SK-N-SH (cell line): ENCODE measurements at regions not wholly inside any gene's neighbourhood (a gene's known extent, or its start where the extent isn't known, plus 50 kb on each side); places are given as distances from the start of the nearest gene placed in this dataset.

Experiments used
- CTCF ChIA-PET: fragments of 300-600, 350-600 bp; formaldehyde crosslinking; extraction: SDS; loops from one replicate; lab custom pipeline; 2021; lab: Yijun Ruan, JAX
- POLR2A ChIA-PET: fragments of 350-600 bp; sonication (Branson Sonifier 250); formaldehyde crosslinking; extraction: SDS; loops from one replicate; lab custom pipeline; 2020; ENCODE audit warnings: antibody characterized with exemption, inconsistent platforms; lab: Yijun Ruan, JAX
- DNase-seq: peaks from one replicate; pipeline ENCODE4 v3.0.0; 2012
- H2AFZ ChIP-seq: fragments of 200-600 bp; sonication (generic); 2 replicates; pipeline ENCODE4 v1.8.1; 2016; ENCODE audit warnings: antibody characterized with exemption, mild to moderate bottlenecking, low read depth
- H3F3A ChIP-seq: fragments of 200-600 bp; sonication (generic); replicated peaks from 2 replicates; pipeline ENCODE3; 2016; ENCODE audit warnings: antibody characterized with exemption, mild to moderate bottlenecking; ENCODE audit not compliant: insufficient read depth
- H3K27ac ChIP-seq, 2 experiments: fragments of 200-500 bp in 1 of 2; fragments of 200-600 bp in 1 of 2; sonication (Bioruptor generic) in 1 of 2; sonication (generic), shearing (Covaris generic) in 1 of 2; 2 replicates each; pipeline versions ENCODE4 v1.5.1 to v1.6.1; 2014 to 2016; ENCODE audit warnings: low read depth in 2 of 2, inconsistent platforms in 1 of 2, low read length in 1 of 2, mild to moderate bottlenecking in 1 of 2, mixed read lengths in 1 of 2
- H3K27me3 ChIP-seq: fragments of 200-600 bp; sonication (generic), shearing (Covaris generic); 2 replicates; pipeline ENCODE4 v1.6.1; 2016; ENCODE audit warnings: mixed run types; ENCODE audit not compliant: insufficient read depth
- H3K36me3 ChIP-seq, 2 experiments: fragments of 200-500 bp in 1 of 2; fragments of 200-600 bp in 1 of 2; sonication (Bioruptor generic) in 1 of 2; sonication (generic) in 1 of 2; replicated peaks in 1 of 2; 2 replicates each; pipeline versions ENCODE3 to v1.5.1; 2014 to 2016; ENCODE audit warnings: low read length in 1 of 2, mild to moderate bottlenecking in 1 of 2; ENCODE audit not compliant: insufficient read depth in 2 of 2, control insufficient read depth in 1 of 2
- H3K4me1 ChIP-seq, 2 experiments: fragments of 200-500 bp in 1 of 2; fragments of 200-600 bp in 1 of 2; sonication (Bioruptor generic) in 1 of 2; sonication (generic), shearing (Covaris generic) in 1 of 2; 2 replicates each; pipeline versions ENCODE4 v1.5.1 to v1.6.1; 2014 to 2016; ENCODE audit warnings: low read depth in 1 of 2, low read length in 1 of 2, mixed run types in 1 of 2; ENCODE audit not compliant: insufficient read depth in 2 of 2, control insufficient read depth in 1 of 2
- H3K4me2 ChIP-seq: fragments of 200-600 bp; sonication (generic), shearing (Covaris generic); 2 replicates; pipeline ENCODE4 v1.6.1; 2017; ENCODE audit warnings: mixed run types
- H3K4me3 ChIP-seq, 2 experiments: fragments of 200-500 bp in 1 of 2; fragments of 200-600 bp in 1 of 2; sonication (Bioruptor generic) in 1 of 2; sonication (generic), shearing (Covaris generic) in 1 of 2; 2 replicates each; pipeline versions ENCODE4 v1.5.1 to v1.8.1; 2014 to 2016; ENCODE audit warnings: low read depth in 2 of 2, inconsistent platforms in 1 of 2, low read length in 1 of 2, mild to moderate bottlenecking in 1 of 2, mixed read lengths in 1 of 2, moderate library complexity in 1 of 2
- H3K79me2 ChIP-seq: fragments of 200-600 bp; sonication (generic); 2 replicates; pipeline ENCODE4 v1.8.1; 2017; ENCODE audit warnings: mild to moderate bottlenecking; ENCODE audit not compliant: insufficient read depth
- H3K9ac ChIP-seq: fragments of 200-600 bp; sonication (generic); 2 replicates; pipeline ENCODE4 v1.6.1; 2017; ENCODE audit warnings: mixed run types
- H3K9me2 ChIP-seq: fragments of 200-600 bp; sonication (generic); 2 replicates; pipeline ENCODE4 v1.6.1; 2017; ENCODE audit warnings: mixed run types
- H3K9me3 ChIP-seq: fragments of 200-600 bp; sonication (generic); 2 replicates; pipeline ENCODE4 v1.6.1; 2017; ENCODE audit warnings: mixed run types, mild to moderate bottlenecking, moderate library complexity
- H4K20me1 ChIP-seq: fragments of 200-600 bp; sonication (generic); 2 replicates; pipeline ENCODE4 v1.6.1; 2017; ENCODE audit warnings: mild to moderate bottlenecking, mixed run types; ENCODE audit not compliant: insufficient read depth
- CTCF ChIP-seq: fragments of 200-600 bp; sonication (generic); IDR thresholded peaks from 2 replicates; pipeline ENCODE4 v1.6.1; 2017; ENCODE audit warnings: antibody characterized with exemption, mild to moderate bottlenecking, moderate library complexity
- EZH2phosphoT487 ChIP-seq: fragments of 200-600 bp; sonication (generic); IDR thresholded peaks from 2 replicates; pipeline ENCODE4 v1.6.1; 2017; ENCODE audit warnings: low read depth, mixed run types, mild to moderate bottlenecking, antibody characterized with exemption, moderate library complexity, borderline replicate concordance
- FOSL2 ChIP-seq: IDR thresholded peaks from 2 replicates; pipeline ENCODE4 v1.4.0; 2012; ENCODE audit warnings: low read depth, mild to moderate bottlenecking, moderate library complexity, borderline replicate concordance
- FOXJ3 ChIP-seq: sonication (generic); formaldehyde crosslinking; IDR thresholded peaks from 2 replicates; pipeline ENCODE4 v1.5.1; 2020; ENCODE audit warnings: mild to moderate bottlenecking, missing genetic modification reagents
- GATA2 ChIP-seq: sonication (generic); formaldehyde crosslinking; IDR thresholded peaks from 2 replicates; pipeline ENCODE4 v1.5.0; 2020; ENCODE audit warnings: mild to moderate bottlenecking, missing genetic modification reagents
- IRF3 ChIP-seq: fragments of 150-350 bp; IDR thresholded peaks from 2 replicates; pipeline ENCODE4 v1.6.1; 2016; ENCODE audit warnings: mild to moderate bottlenecking, low read depth, low read length
- MEF2A ChIP-seq: IDR thresholded peaks from 2 replicates; pipeline ENCODE4 v1.4.0; 2012; ENCODE audit warnings: low read depth, borderline replicate concordance
- NFIC ChIP-seq: IDR thresholded peaks from 2 replicates; pipeline ENCODE4 v1.4.0; 2012; ENCODE audit warnings: borderline replicate concordance
- PBX3 ChIP-seq: IDR thresholded peaks from 2 replicates; pipeline ENCODE4; 2012
- REST ChIP-seq: IDR thresholded peaks from 2 replicates; pipeline ENCODE4 v1.6.1; 2012; ENCODE audit warnings: mild to moderate bottlenecking, low read depth, low read length, moderate library complexity
- RFX5 ChIP-seq: IDR thresholded peaks from 2 replicates; pipeline ENCODE4 v1.6.1; 2012; ENCODE audit warnings: mild to moderate bottlenecking, improper control_type of control experiment, low read length
- RXRA ChIP-seq: IDR thresholded peaks from 2 replicates; pipeline ENCODE4 v1.4.0; 2012; ENCODE audit warnings: low read depth, mild to moderate bottlenecking, borderline replicate concordance
- SIN3A ChIP-seq: IDR thresholded peaks from 2 replicates; pipeline ENCODE4 v1.6.1; 2012; ENCODE audit warnings: low read depth, mild to moderate bottlenecking, low read length, moderate library complexity, borderline replicate concordance
- TEAD4 ChIP-seq: IDR thresholded peaks from 2 replicates; pipeline ENCODE4 v1.4.0; 2012; ENCODE audit warnings: mild to moderate bottlenecking, borderline replicate concordance; ENCODE audit not compliant: insufficient read depth
- YY1 ChIP-seq: IDR thresholded peaks from 2 replicates; pipeline ENCODE4 v1.4.0; 2012; ENCODE audit warnings: low read depth, mild to moderate bottlenecking
- WGBS: methylation state at CpG from one replicate; pipeline ENCODE4 v1.1.6; 2017; ENCODE audit warnings: low lambda C conversion rate; 5-methylcytosine and 5-hydroxymethylcytosine counted together

GRCh38 chr21:32842146-32842545, 70.6 kb upstream of the PAXBP1 start (continued):
- no peak for TF ChIP-seq REST

GRCh38 chr21:32843561-32843960, 72.0 kb upstream of the PAXBP1 start:
- no peaks in the 10 kb centered on the region; a peak in 1 of 4 replicates for H3K4me1 ChIP-seq
- H3K79me2 ChIP-seq, result no peaks in the 10 kb centered on the region
- ChIA-PET CTCF (interaction anchor here (0.6 to 1.5 kb wide), 6 partner anchors 19 to 519 kb away, joined by 3 to 4 read pairs (median 3); no protein-coding TSS in a partner anchor), POLR2A (no interaction called here)
- H3K27ac ChIP-seq, result no peak overlapping the region
- DNase-seq, result no peak
- WGBS, result 0% methylated on average over 3 of the region's 3 CpGs
- H3F3A ChIP-seq, result no peaks in the 10 kb centered on the region
- H3K27me3 ChIP-seq, result peaks cover 79% of the 10 kb centered on the region
- no peak overlapping the region for H2AFZ ChIP-seq
- H3K4me2 ChIP-seq, result no peak overlapping the region
- H4K20me1 ChIP-seq, result no peaks in the 10 kb centered on the region
- no peaks in the 10 kb centered on the region for H3K9me2 ChIP-seq
- no peak overlapping the region for H3K4me3 ChIP-seq
- no peak overlapping the region for H3K9ac ChIP-seq
- no peaks in the 10 kb centered on the region for H3K9me3 ChIP-seq
- H3K36me3 ChIP-seq, result no peaks in the 10 kb centered on the region
- TF ChIP-seq CTCF (no peak), NFIC (no peak)

GRCh38 chr21:32844076-32844475, 72.5 kb upstream of the PAXBP1 start:
- peaks cover 76% of the 10 kb centered on the region for H3K27me3 ChIP-seq
- no peaks in the 10 kb centered on the region for H4K20me1 ChIP-seq
- H3K9ac ChIP-seq, result no peak overlapping the region
- H3K9me3 ChIP-seq, result no peaks in the 10 kb centered on the region
- 6% methylated on average over 1 of the region's 1 CpG for WGBS
- H2AFZ ChIP-seq, result no peak overlapping the region
- H3K36me3 ChIP-seq, result no peaks in the 10 kb centered on the region
- no peak for DNase-seq
- CTCF ChIA-PET, result interaction anchor here (0.7 to 1.5 kb wide), 6 partner anchors 9 to 518 kb away, joined by 3 to 4 read pairs (median 3); no protein-coding TSS in a partner anchor
- no peak overlapping the region for H3K4me2 ChIP-seq
- POLR2A ChIA-PET, result no interaction called here
- H3K9me2 ChIP-seq, result no peaks in the 10 kb centered on the region
- no peaks in the 10 kb centered on the region for H3K79me2 ChIP-seq
- no peak overlapping the region for H3K27ac ChIP-seq
- no peak overlapping the region for H3K4me3 ChIP-seq
- H3F3A ChIP-seq, result no peaks in the 10 kb centered on the region
- H3K4me1 ChIP-seq, result no peaks in the 10 kb centered on the region; a peak in 1 of 4 replicates
- TF ChIP-seq FOSL2, result no peak
- no peak for TF ChIP-seq YY1
- no peak for TF ChIP-seq EZH2phosphoT487
- TF ChIP-seq TEAD4, result no peak
- TF ChIP-seq PBX3, result no peak
- no peak for TF ChIP-seq RXRA
- TF ChIP-seq GATA2 (CRISPR knock-in tag), result no peak
- no peak for TF ChIP-seq IRF3
- TF ChIP-seq RFX5, result no peak
- TF ChIP-seq MEF2A, result no peak
- TF ChIP-seq FOXJ3 (CRISPR knock-in tag), result no peak
- TF ChIP-seq SIN3A, result no peak
- TF ChIP-seq CTCF, result no peak
